IMR-90 (cell line): ENCODE measurements at regions not wholly inside any gene's neighbourhood (a gene's known extent, or its start where the extent isn't known, plus 50 kb on each side); places are given as distances from the start of the nearest gene placed in this dataset.

Experiments
- CEBPB ChIP-seq: IDR thresholded peaks from 2 replicates; pipeline ENCODE4 v1.6.1; 2012; ENCODE audit warnings: low read depth, low read length, improper control_type of control experiment
- CTCF ChIP-seq: conservative IDR thresholded peaks from 2 replicates; pipeline ENCODE4 v1.5.1; 2012; ENCODE audit warnings: mild to moderate bottlenecking, low read depth, low read length, improper control_type of control experiment
- MAZ ChIP-seq: IDR thresholded peaks from 2 replicates; pipeline ENCODE4 v1.6.1; 2012; ENCODE audit warnings: low read depth, mild to moderate bottlenecking, low read length, improper control_type of control experiment, moderate library complexity, borderline replicate concordance
- POLR2A ChIP-seq: IDR thresholded peaks from 2 replicates; pipeline ENCODE4 v1.6.1; 2012; ENCODE audit warnings: mild to moderate bottlenecking, low read depth, low read length
- RAD21 ChIP-seq: IDR thresholded peaks from 2 replicates; pipeline ENCODE4 v1.6.1; 2012; ENCODE audit warnings: low read length, improper control_type of control experiment
- RCOR1 ChIP-seq: IDR thresholded peaks from 2 replicates; pipeline ENCODE4 v1.6.1; 2012; ENCODE audit warnings: mild to moderate bottlenecking, low read length, improper control_type of control experiment; ENCODE audit not compliant: insufficient replicate concordance
- RFX5 ChIP-seq: IDR thresholded peaks from 2 replicates; pipeline ENCODE4 v1.8.0; 2012; ENCODE audit warnings: low read depth, mild to moderate bottlenecking, low read length, moderate library complexity
- SMC3 ChIP-seq: fragments of 150-350 bp; IDR thresholded peaks from 2 replicates; pipeline ENCODE4 v1.6.1; 2016; ENCODE audit warnings: low read depth, mild to moderate bottlenecking, antibody characterized with exemption, low read length, moderate library complexity

GRCh38 chr21:19340954-19341353, 937.4 kb upstream of the TMPRSS15 start:
- no peak for TF ChIP-seq CTCF
- TF ChIP-seq CEBPB = no peak
- TF ChIP-seq RCOR1 = no peak
- TF ChIP-seq RAD21 = no peak
- no peak for TF ChIP-seq SMC3
- no peak for TF ChIP-seq RFX5
- TF ChIP-seq POLR2A = no peak
- no peak for TF ChIP-seq MAZ
